ENCODE measurements at regions not wholly inside any gene's neighbourhood (a gene's known extent, or its start where the extent isn't known, plus 50 kb on each side); places are given as distances from the start of the nearest gene placed in this dataset.

DNA sequence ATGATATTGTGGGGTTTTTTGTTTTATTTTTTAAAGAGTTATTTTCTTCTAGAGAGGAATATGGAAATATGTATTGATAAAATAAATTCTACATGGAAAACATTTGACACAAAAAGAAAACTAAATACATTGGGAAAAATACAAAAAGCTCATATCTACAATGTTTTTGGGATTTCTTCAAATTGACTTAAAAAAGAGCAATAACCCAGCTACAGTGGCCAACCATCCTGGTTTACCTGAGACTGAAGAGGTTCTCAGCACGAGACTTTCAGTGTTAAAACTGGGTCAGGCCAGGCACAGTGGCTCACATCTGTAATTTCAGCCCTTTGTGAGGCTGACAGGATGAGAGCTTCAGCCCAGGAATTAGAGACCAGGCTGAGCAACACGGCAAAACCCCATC lies 56.7 kb upstream of the MYCN start:
- Mint-ChIP-seq H3K4me3 (no peak overlapping the region), H3K9me3 (peaks cover 29% of the 10 kb centered on the region), H3K27ac (no peak overlapping the region), H3K4me1 (ENCODE audit: low read depth) (no peaks in the 10 kb centered on the region), H3K36me3 (ENCODE audit: low read depth) (no peaks in the 10 kb centered on the region; the same call in 1 of the 2 replicates), H3K27me3 (ENCODE audit: insufficient read depth) (no peaks in the 10 kb centered on the region)
- TF ChIP-seq, protein P1, sequence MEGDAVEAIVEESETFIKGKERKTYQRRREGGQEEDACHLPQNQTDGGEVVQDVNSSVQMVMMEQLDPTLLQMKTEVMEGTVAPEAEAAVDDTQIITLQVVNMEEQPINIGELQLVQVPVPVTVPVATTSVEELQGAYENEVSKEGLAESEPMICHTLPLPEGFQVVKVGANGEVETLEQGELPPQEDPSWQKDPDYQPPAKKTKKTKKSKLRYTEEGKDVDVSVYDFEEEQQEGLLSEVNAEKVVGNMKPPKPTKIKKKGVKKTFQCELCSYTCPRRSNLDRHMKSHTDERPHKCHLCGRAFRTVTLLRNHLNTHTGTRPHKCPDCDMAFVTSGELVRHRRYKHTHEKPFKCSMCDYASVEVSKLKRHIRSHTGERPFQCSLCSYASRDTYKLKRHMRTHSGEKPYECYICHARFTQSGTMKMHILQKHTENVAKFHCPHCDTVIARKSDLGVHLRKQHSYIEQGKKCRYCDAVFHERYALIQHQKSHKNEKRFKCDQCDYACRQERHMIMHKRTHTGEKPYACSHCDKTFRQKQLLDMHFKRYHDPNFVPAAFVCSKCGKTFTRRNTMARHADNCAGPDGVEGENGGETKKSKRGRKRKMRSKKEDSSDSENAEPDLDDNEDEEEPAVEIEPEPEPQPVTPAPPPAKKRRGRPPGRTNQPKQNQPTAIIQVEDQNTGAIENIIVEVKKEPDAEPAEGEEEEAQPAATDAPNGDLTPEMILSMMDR (IDR thresholded peaks at IDR 0.05): no peak
- DNase-seq: no peak

GRCh38 chr2:15884790-15885189 lies 55.6 kb upstream of the MYCN start:
- Mint-ChIP-seq H3K27me3 (ENCODE audit: insufficient read depth) (peaks cover 2% of the 10 kb centered on the region; the same call in 1 of the 2 replicates), H3K9me3 (peaks cover 30% of the 10 kb centered on the region), H3K4me3 (no peak overlapping the region), H3K36me3 (ENCODE audit: low read depth) (no peaks in the 10 kb centered on the region; the same call in none of the 2 replicates), H3K4me1 (ENCODE audit: low read depth) (no peaks in the 10 kb centered on the region), H3K27ac (no peak overlapping the region)
- TF ChIP-seq, protein P1 (IDR thresholded peaks at IDR 0.05): no peak
- DNase-seq: no peak

DNA sequence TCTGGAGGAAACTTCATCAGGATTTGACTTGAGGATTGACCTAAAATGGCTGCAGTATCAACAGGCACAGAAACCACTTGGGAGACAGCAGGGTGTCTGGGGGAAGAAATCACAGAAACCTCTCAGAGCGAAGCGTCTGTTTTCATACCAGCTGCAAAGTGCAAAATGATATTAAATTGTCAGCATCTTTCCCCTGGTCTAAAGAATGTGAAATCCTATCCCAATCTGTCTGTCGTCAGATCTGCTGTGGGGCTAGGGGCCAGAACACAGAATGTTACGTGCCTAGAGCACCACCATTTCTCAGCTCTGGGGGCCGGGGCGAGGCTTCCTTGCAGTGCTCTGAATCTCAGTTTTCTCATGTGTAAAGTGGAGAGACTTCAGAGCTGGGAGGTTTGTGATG lies 54.1 kb upstream of the MYCN start:
- Mint-ChIP-seq H3K9me3 (peaks cover 33% of the 10 kb centered on the region), H3K4me3 (no peak overlapping the region), H3K4me1 (ENCODE audit: low read depth) (no peaks in the 10 kb centered on the region), H3K27ac (no peak overlapping the region), H3K27me3 (ENCODE audit: insufficient read depth) (peaks cover 2% of the 10 kb centered on the region; the same call in 1 of the 2 replicates), H3K36me3 (ENCODE audit: low read depth) (no peaks in the 10 kb centered on the region; the same call in none of the 2 replicates)
- no peak for DNase-seq
- TF ChIP-seq, protein P1 (IDR thresholded peaks at IDR 0.05): no peak

DNA sequence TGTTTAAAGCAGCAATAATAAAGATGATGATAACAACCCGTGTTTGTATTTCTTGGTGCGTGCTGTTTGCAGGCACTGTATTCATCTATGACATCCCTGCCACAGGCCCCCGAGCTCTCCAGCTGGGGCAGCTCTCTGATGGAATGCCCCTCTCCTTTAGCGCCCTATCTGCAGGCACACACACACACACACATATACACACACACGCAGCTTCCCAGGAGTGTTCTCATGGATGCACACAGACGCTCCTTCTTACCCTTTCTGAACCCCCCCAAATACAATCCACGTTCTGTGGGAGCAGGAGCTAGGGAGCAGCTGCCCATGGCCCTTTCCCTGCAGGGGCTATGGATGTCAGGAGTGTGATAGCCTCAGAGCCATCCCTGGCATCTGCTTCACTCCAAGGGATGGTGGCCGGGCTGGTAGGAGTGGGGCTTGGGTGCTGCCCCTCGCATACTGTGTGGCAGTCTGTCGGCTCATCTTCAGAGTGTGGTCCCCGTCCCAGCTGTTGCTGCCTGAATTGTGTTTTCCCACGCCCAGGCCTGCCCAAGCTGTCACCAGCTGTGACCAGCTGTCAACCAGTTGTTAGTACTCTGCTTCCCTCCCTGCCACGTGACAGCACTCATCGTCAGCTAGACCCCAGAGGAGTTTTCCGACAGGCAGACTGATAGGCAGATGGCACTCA lies 50.8 kb upstream of the MYCN start:
- Mint-ChIP-seq H3K4me3 (no peak overlapping the region), H3K36me3 (ENCODE audit: low read depth) (no peaks in the 10 kb centered on the region; the same call in 1 of the 2 replicates), H3K9me3 (peaks cover 34% of the 10 kb centered on the region), H3K4me1 (ENCODE audit: low read depth) (no peaks in the 10 kb centered on the region), H3K27ac (no peak overlapping the region), H3K27me3 (ENCODE audit: insufficient read depth) (peaks cover 2% of the 10 kb centered on the region; the same call in 1 of the 2 replicates)
- DNase-seq: no peak
- TF ChIP-seq, protein P1 (IDR thresholded peaks at IDR 0.05): no peak

GRCh38 chr2:15890124-15890754 lies 50.1 kb upstream of the MYCN start:
- Mint-ChIP-seq H3K9me3 (peaks cover 34% of the 10 kb centered on the region), H3K27me3 (ENCODE audit: insufficient read depth) (peaks cover 2% of the 10 kb centered on the region; the same call in 1 of the 2 replicates), H3K4me3 (no peak overlapping the region), H3K27ac (no peak overlapping the region), H3K4me1 (ENCODE audit: low read depth) (no peaks in the 10 kb centered on the region), H3K36me3 (ENCODE audit: low read depth) (no peaks in the 10 kb centered on the region; the same call in 1 of the 2 replicates)
- no peak for DNase-seq
- TF ChIP-seq, protein P1 (IDR thresholded peaks at IDR 0.05): no peak
